ENCODE measurements at regions not wholly inside any gene's neighbourhood (a gene's known extent, or its start where the extent isn't known, plus 50 kb on each side); places are given as distances from the start of the nearest gene placed in this dataset.

GRCh38 chr3:10666621-10667020 lies 149.4 kb upstream of the SLC6A11 start:
- no peak overlapping the region for H3K4me3 Mint-ChIP-seq (ENCODE audit: unreplicated experiment)
- DNase-seq (ENCODE audit: low spot score) = no peak
- peaks cover 6% of the 10 kb centered on the region for H3K27me3 Mint-ChIP-seq (ENCODE audit: unreplicated experiment)
- TF ChIP-seq CTCF (IDR thresholded peaks at IDR 0.05; ENCODE audit: unreplicated experiment) = no peak
- H3K27ac Mint-ChIP-seq (ENCODE audit: unreplicated experiment) = no peak overlapping the region
- no peaks in the 10 kb centered on the region for H3K9me3 Mint-ChIP-seq (ENCODE audit: unreplicated experiment)
- no peaks in the 10 kb centered on the region for H3K4me1 Mint-ChIP-seq (ENCODE audit: unreplicated experiment)
- no peaks in the 10 kb centered on the region for H3K36me3 Mint-ChIP-seq (ENCODE audit: low read depth, unreplicated experiment)

- Mint-ChIP-seq H3K27ac (ENCODE audit: unreplicated experiment) (no peak overlapping the region), H3K36me3 (ENCODE audit: low read depth, unreplicated experiment) (no peaks in the 10 kb centered on the region)
These were observed 148.8 kb upstream of the SLC6A11 start for GRCh38 chr3:10667269-10667668.

GRCh38 chr3:10667901-10668476 lies 148.0 kb upstream of the SLC6A11 start:
- no peaks in the 10 kb centered on the region for H3K4me1 Mint-ChIP-seq (ENCODE audit: unreplicated experiment)
- H3K36me3 Mint-ChIP-seq (ENCODE audit: low read depth, unreplicated experiment) = no peaks in the 10 kb centered on the region
- DNase-seq (ENCODE audit: low spot score) = no peak
- no peaks in the 10 kb centered on the region for H3K9me3 Mint-ChIP-seq (ENCODE audit: unreplicated experiment)
- H3K27me3 Mint-ChIP-seq (ENCODE audit: unreplicated experiment) = peaks cover 6% of the 10 kb centered on the region
- H3K27ac Mint-ChIP-seq (ENCODE audit: unreplicated experiment) = no peak overlapping the region
- H3K4me3 Mint-ChIP-seq (ENCODE audit: unreplicated experiment) = no peak overlapping the region
- no peak for TF ChIP-seq CTCF (IDR thresholded peaks at IDR 0.05; ENCODE audit: unreplicated experiment)

More at GRCh38 chr3:10667269-10667668, 148.8 kb upstream of the SLC6A11 start:
- H3K27me3 Mint-ChIP-seq (ENCODE audit: unreplicated experiment) = peaks cover 6% of the 10 kb centered on the region
- no peaks in the 10 kb centered on the region for H3K4me1 Mint-ChIP-seq (ENCODE audit: unreplicated experiment)
- H3K9me3 Mint-ChIP-seq (ENCODE audit: unreplicated experiment) = no peaks in the 10 kb centered on the region
- no peak for DNase-seq (ENCODE audit: low spot score)
- no peak for TF ChIP-seq CTCF (IDR thresholded peaks at IDR 0.05; ENCODE audit: unreplicated experiment)
- no peak overlapping the region for H3K4me3 Mint-ChIP-seq (ENCODE audit: unreplicated experiment)

GRCh38 chr3:10669490-10670048 lies 146.5 kb upstream of the SLC6A11 start:
- Mint-ChIP-seq H3K9me3 (ENCODE audit: unreplicated experiment) (no peaks in the 10 kb centered on the region), H3K27ac (ENCODE audit: unreplicated experiment) (no peak overlapping the region), H3K4me1 (ENCODE audit: unreplicated experiment) (no peaks in the 10 kb centered on the region), H3K4me3 (ENCODE audit: unreplicated experiment) (no peak overlapping the region), H3K36me3 (ENCODE audit: low read depth, unreplicated experiment) (no peaks in the 10 kb centered on the region), H3K27me3 (ENCODE audit: unreplicated experiment) (peaks cover 4% of the 10 kb centered on the region)
- no peak for DNase-seq (ENCODE audit: low spot score)
- TF ChIP-seq CTCF (IDR thresholded peaks at IDR 0.05; ENCODE audit: unreplicated experiment) = no peak

GRCh38 chr3:10672422-10672821 lies 143.6 kb upstream of the SLC6A11 start:
- Mint-ChIP-seq H3K36me3 (ENCODE audit: low read depth, unreplicated experiment) (no peaks in the 10 kb centered on the region), H3K4me3 (ENCODE audit: unreplicated experiment) (no peak overlapping the region), H3K4me1 (ENCODE audit: unreplicated experiment) (no peaks in the 10 kb centered on the region), H3K27me3 (ENCODE audit: unreplicated experiment) (no peaks in the 10 kb centered on the region), H3K27ac (ENCODE audit: unreplicated experiment) (no peak overlapping the region), H3K9me3 (ENCODE audit: unreplicated experiment) (no peaks in the 10 kb centered on the region)
- TF ChIP-seq CTCF (IDR thresholded peaks at IDR 0.05; ENCODE audit: unreplicated experiment) = no peak
- no peak for DNase-seq (ENCODE audit: low spot score)

All from endothelial cell (in vitro differentiated cells).